ENCODE measurements at regions not wholly inside any gene's neighbourhood (a gene's known extent, or its start where the extent isn't known, plus 50 kb on each side); places are given as distances from the start of the nearest gene placed in this dataset.

- Mint-ChIP-seq H3K27me3 (peaks cover 7% of the 10 kb centered on the region), H3K9me3 (no peaks in the 10 kb centered on the region), H3K27ac (no peak overlapping the region), H3K36me3 (ENCODE audit: low read depth) (no peaks in the 10 kb centered on the region), H3K4me1 (ENCODE audit: low read depth) (no peaks in the 10 kb centered on the region), H3K4me3 (no peak overlapping the region)
- DNase-seq = no peak
These were observed 1382.4 kb downstream of the BRD1 start for GRCh38 chr22:48445113-48445827.

DNA sequence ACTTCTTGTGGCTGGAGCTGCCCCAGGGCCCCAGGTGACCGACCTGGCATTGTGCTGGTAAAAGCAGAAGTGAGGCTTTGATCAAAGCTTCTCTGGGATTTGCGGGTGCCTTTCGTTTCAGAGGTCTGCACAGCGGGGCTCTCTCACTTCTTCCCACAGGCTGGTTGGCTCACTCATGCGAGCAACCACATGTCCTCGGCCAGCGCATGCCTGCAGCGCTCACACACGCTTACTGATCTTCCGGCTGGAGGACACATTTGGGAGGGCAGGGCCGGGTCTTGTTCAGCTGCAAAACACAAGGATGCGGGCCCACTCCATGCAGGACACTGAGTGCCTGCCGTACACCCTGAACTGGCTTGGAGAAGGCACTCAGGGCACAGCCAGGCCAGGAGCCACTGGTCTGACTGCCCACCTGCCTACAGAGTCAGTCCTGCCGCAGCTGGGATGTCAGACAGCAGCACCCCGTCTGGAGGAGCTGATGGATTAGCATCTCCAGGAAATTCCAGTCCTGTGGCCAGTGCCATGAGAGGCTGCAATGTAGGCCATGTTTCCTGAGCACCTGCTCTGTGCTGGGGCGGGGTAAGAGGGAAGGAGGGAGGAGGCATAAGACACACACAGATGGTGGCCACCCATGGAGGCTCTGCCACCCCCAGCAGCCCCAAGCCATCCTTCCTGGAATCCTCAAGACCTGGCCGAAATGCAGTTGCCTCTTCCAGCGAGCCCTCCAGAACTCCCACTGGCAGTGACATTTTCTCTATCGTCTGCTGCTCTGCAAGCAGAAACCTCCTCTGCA is 1383.2 kb downstream of the BRD1 start:
- Mint-ChIP-seq H3K36me3 (ENCODE audit: low read depth) (no peaks in the 10 kb centered on the region), H3K4me1 (ENCODE audit: low read depth) (no peaks in the 10 kb centered on the region), H3K27ac (no peak overlapping the region), H3K4me3 (no peak overlapping the region), H3K9me3 (no peaks in the 10 kb centered on the region), H3K27me3 (no peaks in the 10 kb centered on the region)
- DNase-seq = no peak

DNA sequence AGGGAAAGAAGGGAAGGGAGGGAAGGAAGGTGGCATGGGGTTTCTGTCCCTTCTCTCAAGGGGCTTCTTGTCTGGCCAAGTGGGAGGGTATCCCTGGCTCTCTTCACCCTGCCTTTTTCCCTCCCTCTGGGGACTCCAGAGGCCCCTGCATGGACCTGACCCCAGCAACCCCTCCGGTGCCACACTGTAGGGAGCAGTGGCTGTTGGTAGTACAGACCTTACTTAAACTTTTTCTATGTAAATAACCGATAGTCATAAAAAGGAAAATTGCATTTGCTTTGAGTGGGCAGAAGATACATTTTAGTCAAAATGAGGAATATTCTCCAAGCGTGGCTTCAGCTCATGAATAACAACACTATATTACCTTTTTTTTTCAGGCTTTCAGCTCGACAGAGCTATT is 1384.0 kb downstream of the BRD1 start:
- Mint-ChIP-seq H3K36me3 (ENCODE audit: low read depth) (no peaks in the 10 kb centered on the region), H3K27me3 (no peaks in the 10 kb centered on the region), H3K4me1 (ENCODE audit: low read depth) (no peaks in the 10 kb centered on the region), H3K9me3 (no peaks in the 10 kb centered on the region), H3K4me3 (no peak overlapping the region), H3K27ac (no peak overlapping the region)
- no peak for DNase-seq

- DNase-seq = no peak
- H3K36me3 Mint-ChIP-seq (ENCODE audit: low read depth) = no peaks in the 10 kb centered on the region
- H3K9me3 Mint-ChIP-seq = no peaks in the 10 kb centered on the region
These were observed 1385.0 kb downstream of the BRD1 start for GRCh38 chr22:48442663-48443062.

GRCh38 chr22:48441553-48441850 is 1386.2 kb downstream of the BRD1 start:
- Mint-ChIP-seq H3K4me1 (ENCODE audit: low read depth) (no peaks in the 10 kb centered on the region), H3K9me3 (no peaks in the 10 kb centered on the region), H3K27me3 (no peaks in the 10 kb centered on the region), H3K36me3 (ENCODE audit: low read depth) (no peaks in the 10 kb centered on the region), H3K4me3 (no peak overlapping the region), H3K27ac (no peak overlapping the region)
- no peak for DNase-seq

More at GRCh38 chr22:48442663-48443062, 1385.0 kb downstream of the BRD1 start:
- Mint-ChIP-seq H3K27ac (no peak overlapping the region), H3K4me3 (no peak overlapping the region), H3K4me1 (ENCODE audit: low read depth) (no peaks in the 10 kb centered on the region), H3K27me3 (no peaks in the 10 kb centered on the region)

DNA sequence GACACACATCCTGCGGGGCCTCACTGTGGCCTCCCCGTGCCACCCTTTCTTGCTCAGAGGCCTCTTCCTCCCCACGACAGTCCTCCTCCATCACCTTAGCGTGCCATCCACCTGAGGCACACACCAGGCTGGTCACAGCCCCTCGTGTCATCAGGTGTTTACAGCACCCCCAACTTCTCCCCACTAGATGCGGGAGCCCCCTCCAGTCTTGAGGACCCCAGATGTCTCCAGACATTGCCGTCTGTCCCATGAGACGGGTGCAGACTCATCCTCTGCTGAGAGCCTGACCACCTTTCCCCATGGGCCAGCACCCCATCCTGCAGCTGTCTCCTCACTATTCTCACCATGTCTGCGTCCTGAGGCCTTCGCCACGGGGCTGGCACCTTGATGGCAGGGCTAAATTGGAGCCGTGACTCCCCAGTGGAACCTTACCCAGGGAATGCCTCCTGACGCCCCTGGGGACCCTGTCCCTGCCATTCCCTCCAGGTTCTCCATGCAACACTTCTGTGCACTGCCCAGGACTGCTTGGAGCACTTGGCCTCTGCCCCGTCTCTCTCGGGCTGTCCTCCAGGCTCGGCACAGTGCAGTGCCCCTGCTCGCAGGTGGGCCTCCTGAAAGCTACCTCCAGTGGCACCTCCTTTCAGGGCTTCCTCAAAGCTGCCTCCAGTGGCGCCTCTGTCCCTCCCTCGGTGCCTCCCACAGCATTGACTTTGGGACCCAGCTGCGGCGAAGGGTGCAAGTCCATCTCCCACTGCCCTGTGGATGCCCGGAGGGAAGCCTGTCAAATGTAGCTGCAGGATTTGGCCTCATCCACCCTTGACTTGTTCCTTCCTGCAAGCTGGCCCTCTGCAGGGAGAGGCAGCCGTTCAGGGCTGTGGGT is 1386.8 kb downstream of the BRD1 start:
- H3K4me3 Mint-ChIP-seq = no peak overlapping the region
- DNase-seq = no peak
- H3K27me3 Mint-ChIP-seq = no peaks in the 10 kb centered on the region
- no peaks in the 10 kb centered on the region for H3K9me3 Mint-ChIP-seq
- H3K27ac Mint-ChIP-seq = no peak overlapping the region
- H3K4me1 Mint-ChIP-seq (ENCODE audit: low read depth) = no peaks in the 10 kb centered on the region
- H3K36me3 Mint-ChIP-seq (ENCODE audit: low read depth) = no peaks in the 10 kb centered on the region

DNA sequence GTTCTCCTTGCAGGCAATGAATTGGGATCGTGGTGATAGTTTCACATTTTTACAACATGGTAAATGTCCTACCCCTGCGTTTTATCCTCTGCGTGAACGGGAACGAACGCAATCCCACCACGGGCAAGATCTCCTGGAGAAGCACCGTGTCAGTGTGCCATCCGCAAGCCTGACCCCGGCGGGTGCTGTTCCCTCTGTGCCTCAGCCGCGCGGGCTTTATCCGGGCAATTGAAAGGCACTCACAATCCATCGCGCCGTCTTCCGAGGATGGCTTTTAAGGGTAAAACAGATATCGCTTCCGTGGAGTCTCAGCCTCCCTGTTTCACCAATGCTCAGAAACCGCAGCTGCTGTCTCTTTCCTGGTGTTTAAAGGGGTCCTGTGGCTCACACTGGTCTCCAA is 1387.5 kb downstream of the BRD1 start:
- H3K27me3 Mint-ChIP-seq = no peaks in the 10 kb centered on the region
- no peak overlapping the region for H3K4me3 Mint-ChIP-seq

GRCh38 chr22:48439560-48440135 is 1388.0 kb downstream of the BRD1 start:
- no peaks in the 10 kb centered on the region for H3K36me3 Mint-ChIP-seq (ENCODE audit: low read depth)
- no peak overlapping the region for H3K27ac Mint-ChIP-seq
- H3K4me1 Mint-ChIP-seq (ENCODE audit: low read depth) = no peaks in the 10 kb centered on the region
- H3K4me3 Mint-ChIP-seq = no peak overlapping the region
- H3K27me3 Mint-ChIP-seq = no peaks in the 10 kb centered on the region
- DNase-seq = no peak
- no peaks in the 10 kb centered on the region for H3K9me3 Mint-ChIP-seq

More for the DNA sequence above, 1387.5 kb downstream of the BRD1 start:
- Mint-ChIP-seq H3K27ac (no peak overlapping the region), H3K9me3 (no peaks in the 10 kb centered on the region), H3K4me1 (ENCODE audit: low read depth) (no peaks in the 10 kb centered on the region), H3K36me3 (ENCODE audit: low read depth) (no peaks in the 10 kb centered on the region)
- no peak for DNase-seq

- H3K27ac Mint-ChIP-seq = no peak overlapping the region
- H3K27me3 Mint-ChIP-seq = no peaks in the 10 kb centered on the region
- H3K4me3 Mint-ChIP-seq = no peak overlapping the region
- no peak for DNase-seq
- no peaks in the 10 kb centered on the region for H3K4me1 Mint-ChIP-seq (ENCODE audit: low read depth)
- no peaks in the 10 kb centered on the region for H3K9me3 Mint-ChIP-seq
- H3K36me3 Mint-ChIP-seq (ENCODE audit: low read depth) = no peaks in the 10 kb centered on the region
These were observed 1388.7 kb downstream of the BRD1 start for GRCh38 chr22:48438800-48439559.

DNA sequence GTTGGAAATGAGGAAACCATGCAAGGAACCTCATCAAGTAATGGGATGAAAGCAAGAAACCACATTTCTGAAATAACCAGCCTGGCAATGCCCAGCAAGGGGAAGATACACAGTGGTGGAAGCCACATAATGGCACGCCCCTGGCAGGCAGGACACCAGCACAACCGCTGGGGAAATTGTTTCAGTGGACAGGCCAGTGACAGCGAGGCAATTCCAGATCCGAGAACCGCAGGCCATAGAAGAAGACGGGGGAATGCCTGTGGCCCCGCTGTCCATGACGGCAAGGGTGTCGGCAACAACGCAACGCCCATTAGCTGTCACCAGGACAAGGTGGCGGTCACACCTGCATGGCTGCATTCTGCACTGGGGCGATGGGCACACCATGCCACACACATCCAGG is 1389.6 kb downstream of the BRD1 start:
- Mint-ChIP-seq H3K36me3 (ENCODE audit: low read depth) (no peaks in the 10 kb centered on the region), H3K9me3 (no peaks in the 10 kb centered on the region), H3K4me1 (ENCODE audit: low read depth) (no peaks in the 10 kb centered on the region), H3K27me3 (no peaks in the 10 kb centered on the region), H3K4me3 (no peak overlapping the region), H3K27ac (no peak overlapping the region)
- DNase-seq = no peak

- H3K36me3 Mint-ChIP-seq (ENCODE audit: low read depth) = no peaks in the 10 kb centered on the region
These were observed 1391.3 kb downstream of the BRD1 start for GRCh38 chr22:48436201-48436931.

DNA sequence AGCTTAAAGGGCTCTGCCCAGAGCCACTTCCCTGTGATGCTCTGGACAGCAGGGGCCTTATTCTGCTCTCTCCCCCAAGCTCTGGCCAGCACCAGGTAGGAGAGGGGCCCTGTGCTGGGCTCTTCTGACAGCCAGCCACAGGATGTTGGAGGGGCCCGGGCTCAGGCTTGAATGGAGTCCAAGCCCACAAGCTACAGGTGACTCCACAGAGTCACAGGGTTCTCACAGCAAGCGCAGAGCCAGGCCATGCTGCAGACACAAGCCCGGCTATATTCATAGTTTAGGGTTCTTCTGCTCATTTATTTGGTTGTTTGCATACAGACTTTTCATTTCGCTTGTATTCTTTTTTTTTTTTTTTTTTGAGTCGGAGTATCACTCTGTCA is 1392.8 kb downstream of the BRD1 start:
- no peaks in the 10 kb centered on the region for H3K9me3 Mint-ChIP-seq

More at GRCh38 chr22:48436201-48436931, 1391.3 kb downstream of the BRD1 start:
- Mint-ChIP-seq H3K4me1 (ENCODE audit: low read depth) (no peaks in the 10 kb centered on the region), H3K9me3 (no peaks in the 10 kb centered on the region), H3K4me3 (no peak overlapping the region), H3K27me3 (no peaks in the 10 kb centered on the region), H3K27ac (no peak overlapping the region)
- DNase-seq = no peak

GRCh38 chr22:48434156-48434867 is 1393.4 kb downstream of the BRD1 start:
- no peaks in the 10 kb centered on the region for H3K4me1 Mint-ChIP-seq (ENCODE audit: low read depth)
- no peak for DNase-seq
- no peaks in the 10 kb centered on the region for H3K36me3 Mint-ChIP-seq (ENCODE audit: low read depth)
- no peaks in the 10 kb centered on the region for H3K9me3 Mint-ChIP-seq
- H3K4me3 Mint-ChIP-seq = no peak overlapping the region
- H3K27ac Mint-ChIP-seq = no peak overlapping the region
- H3K27me3 Mint-ChIP-seq = peaks cover under 1% of the 10 kb centered on the region

More for the DNA sequence above, 1392.8 kb downstream of the BRD1 start:
- no peaks in the 10 kb centered on the region for H3K4me1 Mint-ChIP-seq (ENCODE audit: low read depth)
- DNase-seq = no peak
- no peaks in the 10 kb centered on the region for H3K36me3 Mint-ChIP-seq (ENCODE audit: low read depth)
- H3K27ac Mint-ChIP-seq = no peak overlapping the region
- no peak overlapping the region for H3K4me3 Mint-ChIP-seq
- no peaks in the 10 kb centered on the region for H3K27me3 Mint-ChIP-seq

Measured in activated T-cell treated with anti-CD3 and anti-CD28 coated beads, Interleukin-2, amount 50 U/mL, for 24 hours (primary cell).